SU-DHL-6 (cell line): ENCODE measurements at regions not wholly inside any gene's neighbourhood (a gene's known extent, or its start where the extent isn't known, plus 50 kb on each side); places are given as distances from the start of the nearest gene placed in this dataset.

Experiments used
- H2AFZ ChIP-seq: fragments of 200-600 bp; sonication (generic); 2 replicates; pipeline ENCODE4 v1.6.1; 2014; ENCODE audit warnings: low read depth, mild to moderate bottlenecking, moderate library complexity, mixed read lengths, antibody characterized with exemption, low read length; ENCODE audit not compliant: severe bottlenecking
- H3F3A ChIP-seq: fragments of 200-600 bp; shearing (Covaris generic); 2 replicates; pipeline ENCODE4 v1.6.0; 2016; ENCODE audit warnings: antibody characterized with exemption, mild to moderate bottlenecking; ENCODE audit not compliant: insufficient read depth
- H3K27ac ChIP-seq: fragments of 200-600 bp; sonication (generic); 2 replicates; pipeline ENCODE4 v1.5.1; 2016; ENCODE audit warnings: low read depth, mild to moderate bottlenecking, low read length, moderate library complexity, mixed read lengths
- H3K27me3 ChIP-seq: fragments of 200-600 bp; sonication (generic), shearing (Covaris generic); 2 replicates; pipeline ENCODE4 v1.6.0; 2014; ENCODE audit warnings: mild to moderate bottlenecking, low read length
- H3K36me3 ChIP-seq: fragments of 200-600 bp; sonication (generic); 2 replicates; pipeline ENCODE4 v1.6.1; 2014; ENCODE audit warnings: mild to moderate bottlenecking, low read length, mixed read lengths
- H3K4me2 ChIP-seq: fragments of 300-600, 200-600 bp; shearing (Covaris generic), sonication (generic); 2 replicates; pipeline ENCODE4 v1.6.0; 2014; ENCODE audit warnings: low read length, low read depth, mild to moderate bottlenecking; ENCODE audit not compliant: poor library complexity, severe bottlenecking
- H3K4me3 ChIP-seq: fragments of 200-600 bp; sonication (generic); 2 replicates; pipeline ENCODE4 v1.5.1; 2014; ENCODE audit warnings: antibody characterized with exemption, low read length, mild to moderate bottlenecking, mixed read lengths; ENCODE audit not compliant: insufficient read depth, poor library complexity, severe bottlenecking
- H3K79me2 ChIP-seq: fragments of 200-600 bp; sonication (generic); 2 replicates; pipeline ENCODE4 v1.6.1; 2014; ENCODE audit warnings: mild to moderate bottlenecking, low read length, moderate library complexity; ENCODE audit not compliant: insufficient read depth
- H3K9ac ChIP-seq: fragments of 200-600 bp; sonication (generic); 2 replicates; pipeline ENCODE4 v1.7.0; 2014; ENCODE audit warnings: mild to moderate bottlenecking, low read length
- H3K9me2 ChIP-seq: fragments of 200-600 bp; sonication (generic); replicated peaks from 2 replicates; pipeline ENCODE4 v1.6.1; 2014; ENCODE audit warnings: low read length; ENCODE audit not compliant: insufficient read depth
- H3K9me3 ChIP-seq: fragments of 200-600 bp; sonication (generic); 2 replicates; pipeline ENCODE4 v1.6.1; 2014; ENCODE audit warnings: low read length, mixed read lengths; ENCODE audit not compliant: insufficient read depth
- H4K20me1 ChIP-seq: fragments of 200-600 bp; sonication (generic); 2 replicates; pipeline ENCODE4 v1.6.1; 2014; ENCODE audit warnings: low read depth, mild to moderate bottlenecking, antibody characterized with exemption, low read length, moderate library complexity, mixed read lengths
- CTCF ChIP-seq: fragments of 200-600 bp; sonication (generic); IDR thresholded peaks from one replicate; pipeline ENCODE4 v1.5.1; 2017; ENCODE audit warnings: antibody characterized with exemption, mild to moderate bottlenecking, low read length, moderate library complexity; ENCODE audit not compliant: insufficient read depth, poor library complexity, severe bottlenecking
- EZH2phosphoT487 ChIP-seq: fragments of 200-600 bp; sonication (generic), shearing (Covaris generic); conservative IDR thresholded peaks from 2 replicates; pipeline ENCODE4 v1.6.1; 2018; ENCODE audit warnings: mild to moderate bottlenecking, antibody characterized with exemption, low read length, moderate library complexity, mixed read lengths

GRCh38 chr5:4313138-4313537, 717.5 kb downstream of the IRX1 start:
- H3F3A ChIP-seq = no peaks in the 10 kb centered on the region
- H3K27me3 ChIP-seq = no peaks in the 10 kb centered on the region
- no peaks in the 10 kb centered on the region for H3K36me3 ChIP-seq
- no peak for TF ChIP-seq EZH2phosphoT487
- TF ChIP-seq CTCF = no peak
- H3K9me2 ChIP-seq = no peaks in the 10 kb centered on the region
- H3K79me2 ChIP-seq = no peaks in the 10 kb centered on the region
- H3K4me2 ChIP-seq = no peak overlapping the region
- H3K4me3 ChIP-seq = no peak overlapping the region
- H2AFZ ChIP-seq = no peak overlapping the region
- no peaks in the 10 kb centered on the region for H4K20me1 ChIP-seq
- H3K27ac ChIP-seq = no peak overlapping the region
- no peak overlapping the region for H3K9ac ChIP-seq
- H3K9me3 ChIP-seq = no peaks in the 10 kb centered on the region

- no peaks in the 10 kb centered on the region for H3K79me2 ChIP-seq
- H3K4me2 ChIP-seq = no peak overlapping the region
- no peak overlapping the region for H3K4me3 ChIP-seq
- TF ChIP-seq CTCF (no peak), EZH2phosphoT487 (no peak)
- no peaks in the 10 kb centered on the region for H3K36me3 ChIP-seq
- peaks cover 5% of the 10 kb centered on the region; the same call in 1 of the 2 replicates for H3K9me3 ChIP-seq
- H2AFZ ChIP-seq = no peak overlapping the region
- no peaks in the 10 kb centered on the region for H3K27me3 ChIP-seq
- no peak overlapping the region for H3K27ac ChIP-seq
- no peak overlapping the region for H3K9ac ChIP-seq
- H3F3A ChIP-seq = no peaks in the 10 kb centered on the region
- H3K9me2 ChIP-seq = no peaks in the 10 kb centered on the region
- H4K20me1 ChIP-seq = no peaks in the 10 kb centered on the region
These were observed 724.0 kb downstream of the IRX1 start for GRCh38 chr5:4319478-4320128.

- Histone ChIP-seq H2AFZ (no peak overlapping the region), H3K4me2 (no peak overlapping the region), H3K79me2 (no peaks in the 10 kb centered on the region), H3K4me3 (no peak overlapping the region), H3K36me3 (no peaks in the 10 kb centered on the region), H3F3A (no peaks in the 10 kb centered on the region), H3K9me3 (no peaks in the 10 kb centered on the region), H4K20me1 (no peaks in the 10 kb centered on the region), H3K27me3 (no peaks in the 10 kb centered on the region), H3K9ac (no peak overlapping the region), H3K9me2 (no peaks in the 10 kb centered on the region), H3K27ac (no peak overlapping the region)
- no peak for TF ChIP-seq EZH2phosphoT487
- TF ChIP-seq CTCF = no peak
These were observed 734.7 kb downstream of the IRX1 start for GRCh38 chr5:4330327-4330726.
